ENCODE measurements at regions not wholly inside any gene's neighbourhood (a gene's known extent, or its start where the extent isn't known, plus 50 kb on each side); places are given as distances from the start of the nearest gene placed in this dataset.

GRCh38 chr15:27679731-27680471 is 419.2 kb downstream of the OCA2 start:
- TF ChIP-seq CTCF (IDR thresholded peaks at IDR 0.05) = no peak
- Histone ChIP-seq H2AFZ (no peak overlapping the region), H3K27ac (no peak overlapping the region), H3K4me3 (ENCODE audit: low read depth, low read length) (no peak overlapping the region), H3K27me3 (ENCODE audit: control insufficient read depth, insufficient read depth, low read length) (no peaks in the 10 kb centered on the region), H3K4me2 (ENCODE audit: low read length) (no peak overlapping the region), H3K36me3 (ENCODE audit: control insufficient read depth, insufficient read depth, low read length) (no peaks in the 10 kb centered on the region), H3K9ac (no peak overlapping the region), H3K79me2 (no peaks in the 10 kb centered on the region), H3K4me1 (no peaks in the 10 kb centered on the region), H3K9me3 (ENCODE audit: control insufficient read depth, low read length) (no peaks in the 10 kb centered on the region)

- no peaks in the 10 kb centered on the region for H3K9me3 ChIP-seq (ENCODE audit: control insufficient read depth, low read length)
- TF ChIP-seq CTCF (IDR thresholded peaks at IDR 0.05) = no peak
- no peak overlapping the region for H3K4me2 ChIP-seq (ENCODE audit: low read length)
- H3K27ac ChIP-seq = no peak overlapping the region
- H3K79me2 ChIP-seq = no peaks in the 10 kb centered on the region
- H3K27me3 ChIP-seq (ENCODE audit: control insufficient read depth, insufficient read depth, low read length) = no peaks in the 10 kb centered on the region
- no peaks in the 10 kb centered on the region for H3K4me1 ChIP-seq
- no peak overlapping the region for H3K4me3 ChIP-seq (ENCODE audit: low read depth, low read length)
- H3K9ac ChIP-seq = no peak overlapping the region
- no peak overlapping the region for H2AFZ ChIP-seq
- no peaks in the 10 kb centered on the region for H3K36me3 ChIP-seq (ENCODE audit: control insufficient read depth, insufficient read depth, low read length)
These were observed 419.9 kb downstream of the OCA2 start for GRCh38 chr15:27679203-27679602.

GRCh38 chr15:27677951-27678350 is 421.2 kb downstream of the OCA2 start:
- TF ChIP-seq CTCF (IDR thresholded peaks at IDR 0.05) = no peak
- Histone ChIP-seq H3K9ac (no peak overlapping the region), H3K27ac (no peak overlapping the region)

GRCh38 chr15:27676647-27677046 is 422.5 kb downstream of the OCA2 start:
- Histone ChIP-seq H3K4me3 (ENCODE audit: low read depth, low read length) (no peak overlapping the region), H3K4me1 (no peaks in the 10 kb centered on the region), H3K9ac (no peak overlapping the region), H3K4me2 (ENCODE audit: low read length) (no peak overlapping the region), H3K79me2 (no peaks in the 10 kb centered on the region), H3K9me3 (ENCODE audit: control insufficient read depth, low read length) (no peaks in the 10 kb centered on the region), H3K27ac (no peak overlapping the region), H3K27me3 (ENCODE audit: control insufficient read depth, insufficient read depth, low read length) (no peaks in the 10 kb centered on the region), H2AFZ (no peak overlapping the region), H3K36me3 (ENCODE audit: control insufficient read depth, insufficient read depth, low read length) (no peaks in the 10 kb centered on the region)
- no peak for TF ChIP-seq CTCF (IDR thresholded peaks at IDR 0.05)

More at GRCh38 chr15:27677951-27678350, 421.2 kb downstream of the OCA2 start:
- Histone ChIP-seq H3K27me3 (ENCODE audit: control insufficient read depth, insufficient read depth, low read length) (no peaks in the 10 kb centered on the region), H2AFZ (no peak overlapping the region), H3K36me3 (ENCODE audit: control insufficient read depth, insufficient read depth, low read length) (no peaks in the 10 kb centered on the region), H3K4me3 (ENCODE audit: low read depth, low read length) (no peak overlapping the region), H3K9me3 (ENCODE audit: control insufficient read depth, low read length) (no peaks in the 10 kb centered on the region), H3K79me2 (no peaks in the 10 kb centered on the region), H3K4me1 (no peaks in the 10 kb centered on the region), H3K4me2 (ENCODE audit: low read length) (no peak overlapping the region)

- Histone ChIP-seq H3K4me3 (ENCODE audit: low read depth, low read length) (no peak overlapping the region), H3K27ac (no peak overlapping the region), H2AFZ (no peak overlapping the region), H3K79me2 (no peaks in the 10 kb centered on the region), H3K36me3 (ENCODE audit: control insufficient read depth, insufficient read depth, low read length) (no peaks in the 10 kb centered on the region), H3K9me3 (ENCODE audit: control insufficient read depth, low read length) (no peaks in the 10 kb centered on the region), H3K4me2 (ENCODE audit: low read length) (no peak overlapping the region), H3K27me3 (ENCODE audit: control insufficient read depth, insufficient read depth, low read length) (no peaks in the 10 kb centered on the region), H3K9ac (no peak overlapping the region), H3K4me1 (no peaks in the 10 kb centered on the region)
- TF ChIP-seq CTCF (IDR thresholded peaks at IDR 0.05) = no peak
These were observed 423.5 kb downstream of the OCA2 start for GRCh38 chr15:27675571-27675970.
